Right ventricle myocardium superior (tissue), 1 donor: ENCODE measurements at regions not wholly inside any gene's neighbourhood (a gene's known extent, or its start where the extent isn't known, plus 50 kb on each side); places are given as distances from the start of the nearest gene placed in this dataset.

ENCODE experiments used
- ATAC-seq: fragments of 200-7000 bp; cut with Tn5 transposase; one replicate; pipeline ENCODE4 v1.9.1; 2020; ENCODE audit warnings: mild to moderate bottlenecking; ENCODE audit not compliant: poor library complexity
- DNase-seq: peaks from one replicate; pipeline ENCODE4 v3.0.0-alpha.2; 2020
- intact Hi-C: fragments of 100-400 bp; cut with DNase I; formaldehyde crosslinking; loops from one replicate; pipeline ENCODE4 v1.11.2; 2022
- donor health status: DM: no; HTN: yes; CAD: no; lungs with severe emphysema.

DNA sequence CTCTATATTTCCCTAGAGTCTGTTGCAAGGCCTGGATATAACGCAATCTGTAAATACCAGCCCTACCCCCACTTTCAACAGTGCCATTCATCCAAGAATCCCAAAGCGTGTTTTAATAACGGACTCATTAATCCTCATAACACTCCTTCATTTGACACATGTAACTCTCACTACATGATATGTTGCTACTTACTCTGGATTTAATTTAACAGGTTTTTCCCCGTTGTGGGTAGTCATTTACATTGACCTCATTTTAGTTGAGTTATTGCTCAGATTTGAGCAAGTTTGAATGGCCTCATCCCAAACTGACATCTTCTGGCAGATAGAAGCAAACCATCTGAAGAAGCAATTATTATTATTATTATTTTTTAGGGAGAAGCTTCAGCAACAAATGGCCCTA, 125.4 kb upstream of the NPVF start:
- ATAC-seq, result no peak
- no peak for DNase-seq
- intact Hi-C loops, result no loop called here

DNA sequence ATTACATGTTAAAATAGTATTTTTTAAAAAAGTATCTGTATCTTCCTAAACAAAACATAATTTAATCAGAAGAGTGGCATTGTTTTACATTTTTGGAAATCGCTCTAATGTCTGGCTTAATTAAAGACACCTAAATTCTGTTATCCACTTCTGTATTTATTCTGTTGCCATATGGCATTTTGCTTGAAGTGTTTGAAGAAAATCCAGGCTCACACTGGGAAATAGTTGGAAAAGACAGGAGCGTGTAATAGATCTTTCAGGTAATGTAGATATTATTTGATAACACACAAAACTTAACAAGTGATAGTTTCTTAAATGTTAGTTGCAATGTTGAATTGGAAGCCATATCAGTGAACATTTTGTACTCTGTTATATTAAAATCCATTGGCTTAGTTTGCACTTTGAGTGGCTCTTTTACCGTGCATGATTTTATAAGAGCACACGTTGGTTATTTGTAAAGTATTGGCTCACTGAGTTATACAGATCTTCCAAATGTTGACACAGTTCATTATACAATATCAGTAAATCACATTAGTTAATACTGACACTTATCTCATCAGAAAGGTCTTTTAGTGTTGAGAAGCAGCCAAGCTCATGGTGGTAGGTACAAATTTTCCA, 128.4 kb upstream of the NPVF start:
- intact Hi-C loops, result no loop called here
- DNase-seq, result no peak
- ATAC-seq, result no peak

DNA sequence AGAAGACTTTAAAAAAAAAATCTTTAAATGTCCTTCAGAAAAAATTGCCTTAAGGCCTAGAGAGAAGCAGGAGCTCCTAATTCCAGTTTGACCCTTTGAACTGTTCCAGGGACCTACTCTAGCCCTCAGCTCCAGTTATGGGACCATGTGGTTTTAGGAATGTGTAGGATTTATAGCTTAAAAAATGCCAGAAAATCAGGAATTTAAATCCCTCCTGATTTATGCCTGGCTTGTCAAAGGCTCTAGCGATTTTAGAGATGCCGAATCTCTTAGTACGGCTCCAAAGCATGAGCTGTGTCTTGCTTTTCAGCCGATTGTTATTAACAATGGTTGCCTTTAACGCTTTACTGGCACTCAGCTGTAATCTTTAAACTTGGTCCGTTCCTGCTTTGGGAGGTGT, 130.6 kb upstream of the NPVF start:
- intact Hi-C loops, result no loop called here
- ATAC-seq (no peak), DNase-seq (no peak)

DNA sequence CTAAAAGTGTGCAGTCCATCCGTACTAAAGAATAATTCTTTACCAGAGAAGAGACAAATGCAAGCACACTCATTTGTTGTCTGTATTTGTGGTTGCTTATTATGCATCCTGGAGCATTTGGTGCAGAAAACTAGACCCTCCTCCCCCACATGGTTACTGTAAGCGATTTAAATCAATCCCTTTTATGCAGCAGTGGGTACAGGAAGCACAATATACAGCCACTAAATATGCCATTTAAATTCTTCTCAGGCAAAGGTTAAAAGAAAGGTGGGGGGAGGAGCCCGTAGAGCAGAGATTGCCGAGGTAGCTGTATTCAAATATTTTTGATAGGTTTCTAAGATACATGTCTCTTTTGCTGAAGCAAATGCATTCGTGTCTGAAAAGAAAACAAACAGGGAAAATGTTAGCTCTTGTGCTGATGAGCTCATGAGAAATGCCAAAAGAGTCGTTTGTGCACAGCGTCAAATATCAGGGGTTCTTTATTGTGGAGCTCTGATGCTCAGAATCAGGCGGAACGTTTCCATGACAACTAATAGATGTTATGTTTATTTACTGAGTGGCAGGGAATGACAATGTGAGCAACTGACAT, 131.3 kb upstream of the NPVF start:
- ATAC-seq, result no peak
- intact Hi-C loops, result no loop called here
- DNase-seq, result no peak

DNA sequence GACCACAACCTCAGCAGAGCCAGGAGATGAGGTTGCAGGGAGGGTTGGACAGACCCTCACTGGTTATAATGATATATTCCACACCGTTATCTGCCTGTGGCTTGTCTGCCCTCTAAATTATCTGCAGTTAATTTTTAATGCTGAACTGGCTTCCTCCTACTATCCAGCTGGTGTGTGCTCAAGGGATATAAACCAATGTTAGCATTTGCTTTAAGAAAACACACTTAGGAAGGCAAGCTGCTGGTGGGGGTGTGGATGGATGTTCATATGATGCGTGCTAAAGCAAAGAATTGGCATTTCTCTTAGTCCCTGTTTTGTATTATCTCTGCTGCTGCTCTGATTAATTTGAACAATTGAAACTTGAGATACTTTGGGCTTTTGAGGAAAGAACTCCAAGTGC, 132.2 kb upstream of the NPVF start:
- DNase-seq, result no peak
- no peak for ATAC-seq
- intact Hi-C loops, result no loop called here

DNA sequence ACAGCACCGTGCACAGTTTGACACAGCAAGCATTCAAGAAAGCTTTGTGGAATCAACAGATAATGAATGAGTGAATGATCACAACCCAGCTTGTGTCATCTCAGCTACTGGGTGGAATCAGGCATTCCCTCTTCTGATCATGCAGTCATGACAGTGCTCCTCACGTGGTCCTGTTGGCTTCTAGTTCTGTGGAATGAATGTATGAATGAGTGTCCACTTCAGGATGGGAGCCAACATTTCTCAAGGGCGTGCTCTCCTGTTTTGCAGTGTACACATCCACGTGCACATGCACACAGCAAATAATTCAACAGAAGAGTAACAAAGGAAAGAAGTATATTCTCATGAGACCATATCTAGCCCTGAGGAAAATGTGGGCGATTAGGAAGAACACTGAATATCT, 133.1 kb upstream of the NPVF start:
- no peak for DNase-seq
- intact Hi-C loops, result no loop called here
- no peak for ATAC-seq

DNA sequence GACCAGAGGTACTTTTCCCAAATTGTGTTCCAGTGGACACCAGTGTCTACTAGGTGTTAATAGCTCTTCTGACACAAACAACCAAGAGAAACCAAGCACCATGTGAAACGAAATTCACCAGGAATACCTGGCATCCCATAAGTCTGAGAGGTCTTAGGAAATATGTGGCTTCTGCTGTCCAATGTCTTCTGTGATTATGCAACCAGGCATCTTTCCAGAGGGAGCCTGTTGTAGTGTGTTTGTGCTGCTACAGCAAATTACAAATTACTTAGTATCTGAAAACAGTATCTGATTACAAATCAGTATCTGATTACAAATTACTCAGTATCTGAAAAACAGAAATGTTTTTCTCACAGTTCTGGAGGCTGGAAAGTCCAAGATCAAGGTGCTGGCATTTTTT, 133.6 kb upstream of the NPVF start:
- no peak for ATAC-seq
- no peak for DNase-seq
- intact Hi-C loops, result no loop called here

DNA sequence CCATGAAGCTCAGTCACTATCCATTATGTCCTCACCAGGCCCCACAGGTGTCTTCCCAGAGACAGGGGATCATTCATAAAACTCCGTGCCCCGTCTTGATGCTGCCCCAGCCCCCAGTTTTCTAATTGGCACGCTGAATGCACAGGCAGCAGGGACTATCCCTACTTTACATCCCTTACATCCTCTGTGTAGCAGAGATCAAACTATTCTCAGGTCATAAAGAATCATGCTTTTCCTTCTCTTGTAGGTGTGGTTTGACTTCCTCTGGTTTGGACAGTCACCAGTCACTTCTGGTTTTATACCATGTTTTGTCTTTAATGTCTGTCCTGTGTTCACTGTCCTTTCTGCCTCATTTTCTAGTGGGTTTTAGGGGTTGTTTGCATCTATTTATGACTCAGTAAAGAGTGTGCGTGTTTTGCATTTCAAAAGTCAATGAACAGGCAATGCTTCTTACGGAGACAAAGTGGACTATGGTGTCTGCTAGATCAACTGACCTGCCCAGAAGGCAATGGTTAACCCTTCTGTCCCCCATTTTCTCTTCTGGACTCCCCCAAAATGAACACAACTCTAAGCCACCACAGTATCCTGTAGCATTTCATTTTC, 140.4 kb upstream of the NPVF start:
- intact Hi-C loops, result no loop called here
- DNase-seq (no peak), ATAC-seq (no peak)

DNA sequence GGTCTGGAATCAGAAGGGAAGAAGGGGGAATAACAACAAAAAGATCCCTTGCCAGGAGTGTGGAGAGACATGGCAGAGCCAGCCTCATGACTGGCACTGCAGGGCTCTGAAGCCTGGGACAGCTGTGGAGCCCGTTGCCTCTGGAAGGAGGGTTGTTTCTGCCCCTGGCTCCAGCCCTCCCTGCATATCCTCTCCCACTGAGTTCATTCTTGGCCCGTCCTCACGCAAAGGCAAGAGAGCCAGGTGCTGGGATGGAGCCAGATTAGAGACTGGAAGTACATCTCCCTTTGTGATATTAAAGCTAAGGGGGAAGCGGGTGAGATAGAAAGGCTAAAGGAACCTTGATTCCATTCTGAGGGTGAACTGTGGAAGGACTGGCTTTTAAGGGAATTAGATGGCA, 141.5 kb upstream of the NPVF start:
- ATAC-seq, result peak; percentile 88
- DNase-seq, result peak; percentile 65
- intact Hi-C loops, result no loop called here

DNA sequence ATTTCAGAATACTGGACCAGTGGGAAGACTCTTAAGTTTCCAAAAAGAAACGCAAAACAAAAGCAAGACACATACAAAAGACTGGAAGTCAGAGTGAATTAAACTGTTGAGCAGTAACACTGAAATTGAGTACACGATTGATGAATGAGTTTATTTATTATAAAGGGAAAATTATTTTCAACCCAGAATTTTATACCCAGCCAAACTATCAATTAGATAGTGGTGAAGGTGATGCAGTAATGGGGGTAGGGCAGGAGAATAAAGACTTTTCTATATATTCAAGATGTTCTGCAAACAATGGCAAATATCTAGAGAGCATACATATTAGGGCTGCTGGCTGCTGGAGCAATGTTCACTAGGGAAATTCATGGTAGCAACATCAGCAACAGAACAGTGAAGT, 143.7 kb upstream of the NPVF start:
- ATAC-seq (no peak), DNase-seq (no peak)
- intact Hi-C loops, result no loop called here

DNA sequence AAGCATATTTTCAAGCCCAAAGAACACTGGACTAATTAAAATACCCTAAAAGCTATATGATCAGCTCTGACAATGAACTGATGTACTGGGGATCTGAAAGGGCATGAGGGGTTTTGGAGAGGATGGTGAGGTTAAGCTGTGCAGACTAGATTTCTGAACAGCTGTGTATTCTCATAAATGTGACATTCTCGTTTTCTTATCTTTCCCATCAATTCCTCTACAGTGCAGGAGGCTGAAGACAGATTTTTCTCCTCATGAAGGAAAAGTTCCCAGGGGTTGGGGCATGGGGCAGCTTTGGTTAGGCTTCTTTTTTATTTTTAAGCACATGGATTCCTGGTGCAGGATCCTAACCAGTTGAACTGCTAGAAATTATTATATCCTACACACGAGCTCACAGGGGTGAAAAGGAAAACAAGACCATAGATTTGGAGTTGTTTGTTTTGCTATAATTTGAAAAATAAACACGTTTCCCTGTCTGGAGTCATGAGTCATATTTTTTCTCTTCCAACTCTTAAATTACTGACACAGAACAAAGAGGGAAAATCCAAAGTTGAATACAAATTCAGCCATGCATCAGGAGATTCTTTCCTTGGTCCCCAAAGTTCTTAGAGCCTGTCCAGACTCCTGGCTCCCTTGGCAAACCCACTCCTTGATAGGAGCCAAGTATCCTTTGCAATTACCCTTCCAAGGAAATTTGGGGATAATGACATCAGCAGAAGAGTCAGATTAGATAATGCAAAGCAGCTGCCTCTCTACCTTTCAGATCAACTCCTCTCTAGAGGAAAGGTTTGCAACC, 147.7 kb upstream of the NPVF start:
- no peak for ATAC-seq
- intact Hi-C loops, result no loop called here
- DNase-seq, result no peak

DNA sequence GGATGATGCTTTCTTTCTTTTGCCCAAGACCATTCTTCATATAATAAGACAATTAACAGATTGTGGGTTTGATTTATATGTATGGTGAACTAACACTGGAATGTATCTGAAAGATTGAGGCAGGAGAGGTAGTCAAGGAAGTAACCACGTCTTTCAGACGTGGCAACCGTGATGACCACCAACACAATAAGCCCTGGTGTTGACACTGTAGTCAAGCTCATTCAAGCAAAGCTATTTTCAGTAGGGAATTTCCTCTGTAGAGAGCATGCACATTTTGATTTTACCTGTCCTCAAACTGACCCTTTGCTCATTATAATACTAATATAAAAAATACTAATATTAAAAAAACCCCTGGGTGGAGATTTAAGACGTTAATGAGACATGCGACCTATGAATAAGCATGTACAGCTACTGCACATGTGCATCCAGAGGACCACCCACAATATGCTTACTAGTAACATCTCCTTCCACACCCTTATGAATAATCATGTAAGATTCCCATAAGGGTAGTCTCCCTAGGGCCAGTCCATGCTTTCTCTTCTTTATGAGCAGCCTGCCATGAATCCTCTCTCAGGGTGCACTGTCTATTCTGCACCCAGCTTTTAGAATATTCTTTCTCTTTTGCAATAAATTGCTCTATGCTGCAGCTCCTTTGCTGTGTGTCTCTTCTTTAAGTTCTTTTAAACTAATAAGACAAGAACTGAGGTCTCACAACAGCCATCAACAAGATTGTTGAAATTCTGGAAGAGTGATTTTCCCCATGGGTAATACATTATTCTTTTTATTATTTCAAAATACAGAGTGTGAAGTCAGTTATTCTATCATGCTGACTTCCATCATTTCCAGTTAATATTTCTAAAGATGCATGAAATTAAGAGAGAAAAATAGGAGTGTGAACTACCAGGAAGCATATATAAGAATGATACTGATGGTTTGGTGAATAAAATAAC, 151.3 kb upstream of the NPVF start:
- DNase-seq (no peak), ATAC-seq (no peak)
- intact Hi-C loops, result no loop called here

DNA sequence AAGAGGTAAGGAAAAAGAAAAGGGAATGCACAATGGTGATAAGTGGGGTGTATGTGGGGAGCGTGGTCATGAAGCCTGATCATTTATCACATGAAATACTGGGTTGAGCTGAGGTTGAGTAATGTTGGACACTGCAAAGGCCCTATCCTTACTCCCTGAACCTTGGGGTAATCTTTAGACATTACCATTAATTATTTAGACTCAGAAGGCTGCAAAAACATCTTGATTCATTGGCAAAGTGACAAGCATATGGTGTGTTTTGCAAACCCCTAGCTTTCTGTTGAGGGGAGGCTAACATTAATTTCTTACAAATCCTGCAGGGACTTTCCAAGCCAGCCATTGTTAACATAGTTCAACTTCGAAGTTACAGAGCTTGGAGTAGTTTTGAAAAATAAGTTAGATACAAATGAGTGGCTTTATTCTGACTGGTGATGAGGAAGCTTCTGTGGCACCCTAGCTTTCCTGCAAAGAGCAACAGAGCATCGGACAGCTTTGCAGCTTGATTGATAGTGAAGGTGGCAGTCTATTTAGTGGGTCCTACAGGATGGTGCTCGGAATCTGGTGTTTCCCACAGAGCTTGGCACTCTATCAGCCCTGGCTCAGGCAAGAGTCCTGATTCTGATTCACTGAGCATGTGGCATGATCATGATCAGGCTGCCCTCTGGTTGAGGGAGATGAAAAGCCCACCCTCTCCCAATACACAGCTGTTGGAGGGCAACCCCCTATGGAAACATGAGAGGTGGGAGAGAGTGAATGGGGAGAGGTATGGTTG, 153.7 kb upstream of the NPVF start:
- DNase-seq (no peak), ATAC-seq (no peak)
- intact Hi-C loops, result no loop called here

DNA sequence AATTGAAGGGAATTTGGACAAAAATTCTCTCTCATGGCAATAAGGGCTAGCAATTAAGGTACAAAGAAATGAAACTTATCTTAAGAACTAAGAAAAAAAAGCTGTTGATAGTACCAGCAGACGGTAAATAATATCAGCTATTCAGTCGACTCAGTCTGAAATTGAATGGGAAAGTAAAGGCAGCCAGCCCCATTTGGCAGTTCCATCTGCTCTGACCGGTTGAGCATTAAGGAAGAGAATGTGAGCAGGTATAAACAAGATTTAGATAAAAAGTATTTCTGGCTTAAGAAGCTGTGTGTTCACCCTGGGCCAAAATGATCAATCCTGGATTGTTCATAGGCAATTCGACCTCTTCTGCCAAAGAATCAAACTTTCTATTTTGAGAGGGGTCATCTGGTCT, 154.6 kb upstream of the NPVF start:
- DNase-seq (no peak), ATAC-seq (no peak)
- intact Hi-C loops, result no loop called here

DNA sequence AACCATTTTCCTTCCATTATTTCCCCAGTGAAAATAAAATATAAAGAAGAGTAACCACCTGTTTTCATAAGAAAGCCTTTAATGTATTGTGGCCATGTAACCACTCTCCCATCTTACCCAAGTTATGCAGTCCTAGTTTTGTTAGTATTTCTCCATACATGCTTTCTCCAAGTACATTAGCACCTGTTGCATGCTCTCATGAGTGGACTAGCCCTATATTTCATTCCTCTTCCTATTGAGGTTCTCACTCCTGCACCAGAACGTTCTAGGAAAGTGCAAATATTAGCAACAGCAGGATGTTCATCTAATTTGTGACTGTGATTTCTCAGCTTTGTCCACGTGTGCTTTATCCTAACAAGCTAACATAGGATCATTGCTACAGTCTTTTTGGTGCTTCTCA, 155.1 kb upstream of the NPVF start:
- ATAC-seq, result no peak
- intact Hi-C loops, result no loop called here

DNA sequence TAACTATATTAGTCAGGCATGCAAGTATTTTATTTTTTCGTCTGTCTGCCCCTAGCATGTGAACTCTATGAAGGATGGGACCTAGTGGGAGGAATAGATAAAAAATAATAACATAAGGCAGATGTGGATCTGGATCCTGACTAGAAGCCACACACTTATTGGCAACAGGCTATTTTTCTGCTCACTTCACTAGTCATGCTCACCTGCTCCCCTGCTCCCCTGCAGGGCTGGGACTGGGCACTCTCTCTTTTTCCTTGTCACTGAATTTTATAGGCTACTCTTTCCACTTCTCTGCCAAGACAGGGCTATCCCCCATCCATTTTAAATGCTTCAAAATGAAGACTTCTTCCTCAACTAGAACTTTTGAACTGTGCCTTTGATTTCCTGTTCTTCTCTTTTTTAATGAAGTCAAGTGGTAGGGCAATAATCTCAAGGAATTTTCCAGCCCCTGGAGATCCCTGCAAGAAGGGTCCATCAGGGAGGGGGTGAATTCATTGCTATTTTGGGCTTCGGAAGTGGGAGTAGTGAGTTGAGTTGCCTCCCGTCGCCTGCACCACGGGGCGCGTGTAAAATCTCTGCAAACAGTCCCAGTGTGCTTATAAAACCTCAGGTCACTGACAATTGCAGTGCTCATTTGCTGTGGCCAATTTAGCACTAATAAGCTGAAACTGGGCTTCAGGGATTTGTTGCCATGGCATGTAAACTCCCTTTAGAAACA, 156.7 kb upstream of the NPVF start:
- ATAC-seq (peak; percentile 14), DNase-seq (no peak)
- intact Hi-C loops, result no loop called here

More for the DNA sequence above, 155.1 kb upstream of the NPVF start:
- DNase-seq, result no peak

DNA sequence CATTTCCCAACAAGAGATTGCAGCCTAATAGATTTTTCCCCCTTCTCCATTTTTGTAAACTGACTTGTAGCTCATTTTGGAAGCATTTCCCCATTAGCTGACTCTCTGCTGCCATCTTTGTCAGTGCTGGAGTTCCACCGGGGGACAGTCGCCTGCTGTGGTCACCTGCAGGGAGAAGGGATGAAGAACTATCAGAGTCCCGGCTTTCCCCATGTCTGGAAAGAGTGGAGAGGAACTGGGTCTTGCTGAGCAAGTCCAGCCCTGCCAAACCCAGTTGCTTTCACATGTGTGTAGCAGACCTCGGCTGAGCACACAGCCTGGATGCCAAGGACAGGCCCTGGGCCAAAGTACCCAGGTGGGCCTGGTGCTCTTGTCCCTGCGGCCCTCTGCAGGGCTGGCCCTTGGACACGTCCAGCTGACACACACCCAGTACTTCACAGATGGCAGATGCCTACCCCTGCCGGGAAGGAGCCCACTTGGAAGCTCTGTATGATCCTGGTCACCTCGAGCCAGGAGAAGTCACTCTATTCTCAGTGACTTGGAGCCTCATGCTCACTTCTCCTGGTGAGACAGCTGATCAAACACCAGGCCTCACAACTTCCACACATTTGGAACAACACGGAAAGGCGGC, 157.3 kb upstream of the NPVF start:
- ATAC-seq (peak; percentile 23), DNase-seq (peak; percentile 46)
- intact Hi-C loops, result no loop called here
